ENCODE measurements at regions not wholly inside any gene's neighbourhood (a gene's known extent, or its start where the extent isn't known, plus 50 kb on each side); places are given as distances from the start of the nearest gene placed in this dataset.

DNA sequence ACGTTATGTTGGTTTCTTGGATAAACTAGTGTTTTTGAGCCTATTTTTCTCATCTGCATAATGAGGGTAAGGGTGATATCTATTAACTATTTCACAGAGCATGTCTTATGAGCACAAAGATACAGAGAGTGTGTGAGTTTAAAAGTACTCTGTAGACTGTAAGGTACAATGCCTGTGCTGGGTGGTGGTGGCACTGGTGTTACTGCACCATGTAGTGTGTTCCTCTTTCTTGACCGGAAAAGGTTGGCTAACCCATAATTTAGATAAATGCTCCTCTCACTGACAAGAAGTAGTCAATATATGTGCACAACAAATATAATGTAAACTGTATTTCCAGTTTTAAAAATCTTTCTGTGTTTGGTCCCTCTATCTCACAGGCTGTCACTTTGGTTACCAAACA lies 116.2 kb upstream of the MMS22L start:
- H3K4me3 ChIP-seq (ENCODE audit: low read depth, low read length) = no peak overlapping the region
- no peak for DNase-seq (ENCODE audit: low read depth)
- TF ChIP-seq, protein P1, sequence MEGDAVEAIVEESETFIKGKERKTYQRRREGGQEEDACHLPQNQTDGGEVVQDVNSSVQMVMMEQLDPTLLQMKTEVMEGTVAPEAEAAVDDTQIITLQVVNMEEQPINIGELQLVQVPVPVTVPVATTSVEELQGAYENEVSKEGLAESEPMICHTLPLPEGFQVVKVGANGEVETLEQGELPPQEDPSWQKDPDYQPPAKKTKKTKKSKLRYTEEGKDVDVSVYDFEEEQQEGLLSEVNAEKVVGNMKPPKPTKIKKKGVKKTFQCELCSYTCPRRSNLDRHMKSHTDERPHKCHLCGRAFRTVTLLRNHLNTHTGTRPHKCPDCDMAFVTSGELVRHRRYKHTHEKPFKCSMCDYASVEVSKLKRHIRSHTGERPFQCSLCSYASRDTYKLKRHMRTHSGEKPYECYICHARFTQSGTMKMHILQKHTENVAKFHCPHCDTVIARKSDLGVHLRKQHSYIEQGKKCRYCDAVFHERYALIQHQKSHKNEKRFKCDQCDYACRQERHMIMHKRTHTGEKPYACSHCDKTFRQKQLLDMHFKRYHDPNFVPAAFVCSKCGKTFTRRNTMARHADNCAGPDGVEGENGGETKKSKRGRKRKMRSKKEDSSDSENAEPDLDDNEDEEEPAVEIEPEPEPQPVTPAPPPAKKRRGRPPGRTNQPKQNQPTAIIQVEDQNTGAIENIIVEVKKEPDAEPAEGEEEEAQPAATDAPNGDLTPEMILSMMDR (conservative IDR thresholded peaks at IDR 0.05; ENCODE audit: low read depth, low read length) = no peak

DNA sequence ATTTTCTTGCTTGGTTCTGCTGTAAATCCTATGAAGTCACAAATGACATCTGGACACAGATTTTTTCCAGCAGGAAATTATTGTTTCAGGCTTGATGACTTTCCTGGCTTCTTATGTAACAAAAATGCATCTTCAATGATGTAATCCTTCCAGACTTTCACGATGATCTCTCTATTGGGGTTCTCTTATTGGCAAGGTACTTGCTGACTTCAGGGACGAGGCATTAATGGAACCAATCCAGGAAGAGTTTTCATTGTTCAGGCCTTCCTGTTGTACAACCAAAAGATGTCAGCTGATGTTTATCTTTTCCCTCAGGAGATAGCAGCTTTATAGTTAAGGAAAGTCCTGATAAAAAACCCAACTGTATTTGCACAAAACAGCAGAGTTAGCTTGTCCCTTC lies 118.5 kb upstream of the MMS22L start:
- no peak for DNase-seq (ENCODE audit: low read depth)
- H3K4me3 ChIP-seq (ENCODE audit: low read depth, low read length) = no peak overlapping the region
- TF ChIP-seq, protein P1 (conservative IDR thresholded peaks at IDR 0.05; ENCODE audit: low read depth, low read length) = no peak

DNA sequence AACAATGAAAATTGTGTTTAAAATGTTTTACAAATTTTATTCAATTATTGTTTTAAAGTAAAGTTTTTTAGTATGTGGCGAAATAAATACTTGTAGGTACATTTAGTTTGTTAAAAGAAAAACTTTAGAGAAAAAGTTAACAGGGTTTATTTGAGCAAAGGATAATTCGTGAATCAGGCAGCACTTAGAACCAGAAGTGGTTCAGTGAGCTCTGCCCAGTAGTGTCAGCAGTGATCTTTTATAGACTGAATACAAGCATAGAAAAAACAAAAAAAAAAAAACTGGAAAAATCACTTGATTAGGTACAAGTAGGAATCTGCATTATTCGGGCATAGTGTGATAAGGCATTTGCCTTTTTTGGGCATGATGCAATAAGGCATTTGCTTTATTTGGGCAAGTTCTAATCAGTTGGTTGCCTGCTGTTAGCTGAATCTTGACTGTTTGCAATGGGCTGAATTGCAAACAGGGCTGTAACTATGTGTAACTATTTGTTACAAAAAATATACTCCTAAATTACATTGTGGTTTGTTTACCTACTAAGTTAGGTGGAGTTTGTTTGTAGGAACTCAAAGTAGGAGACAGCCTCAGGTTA lies 122.9 kb upstream of the MMS22L start:
- TF ChIP-seq, protein P1 (conservative IDR thresholded peaks at IDR 0.05; ENCODE audit: low read depth, low read length) = no peak
- no peak overlapping the region for H3K4me3 ChIP-seq (ENCODE audit: low read depth, low read length)
- DNase-seq (ENCODE audit: low read depth) = no peak

GRCh38 chr6:97406633-97407032 lies 123.6 kb upstream of the MMS22L start:
- no peak overlapping the region for H3K4me3 ChIP-seq (ENCODE audit: low read depth, low read length)
- no peak for DNase-seq (ENCODE audit: low read depth)
- TF ChIP-seq, protein P1 (conservative IDR thresholded peaks at IDR 0.05; ENCODE audit: low read depth, low read length) = no peak

- no peak overlapping the region for H3K4me3 ChIP-seq (ENCODE audit: low read depth, low read length)
- TF ChIP-seq, protein P1 (conservative IDR thresholded peaks at IDR 0.05; ENCODE audit: low read depth, low read length) = no peak
Observed at GRCh38 chr6:97411610-97412009, 128.6 kb upstream of the MMS22L start.

GRCh38 chr6:97412511-97412910 lies 129.5 kb upstream of the MMS22L start:
- no peak overlapping the region for H3K4me3 ChIP-seq (ENCODE audit: low read depth, low read length)
- DNase-seq (ENCODE audit: low read depth) = no peak
- TF ChIP-seq, protein P1 (conservative IDR thresholded peaks at IDR 0.05; ENCODE audit: low read depth, low read length) = no peak

More at GRCh38 chr6:97411610-97412009, 128.6 kb upstream of the MMS22L start:
- DNase-seq (ENCODE audit: low read depth) = no peak

DNA sequence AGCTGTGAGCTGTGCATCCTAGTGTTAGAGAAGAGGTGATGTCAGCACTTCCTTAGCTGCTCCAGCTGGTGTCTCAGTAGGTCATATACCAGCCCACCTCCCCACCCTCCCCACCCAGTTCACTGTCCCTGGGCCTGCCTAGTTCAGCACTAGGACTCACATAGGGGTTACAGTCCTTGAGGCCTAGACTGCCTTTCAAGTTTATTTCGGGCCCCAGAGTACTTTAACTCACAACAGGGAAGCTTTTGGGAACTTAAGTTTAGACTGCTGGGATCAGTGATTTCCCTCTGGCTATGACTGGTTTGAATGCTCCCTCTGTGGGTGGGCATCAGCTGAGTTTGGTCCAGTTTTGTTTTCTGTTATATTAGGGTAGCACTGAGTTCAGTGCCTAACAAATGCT lies 139.2 kb upstream of the MMS22L start:
- H3K4me3 ChIP-seq (ENCODE audit: low read depth, low read length) = no peak overlapping the region
- TF ChIP-seq, protein P1 (conservative IDR thresholded peaks at IDR 0.05; ENCODE audit: low read depth, low read length) = no peak
- no peak for DNase-seq (ENCODE audit: low read depth)

All from epithelial cell of proximal tubule (primary cell).